HEK293T (cell line): ENCODE measurements at regions not wholly inside any gene's neighbourhood (a gene's known extent, or its start where the extent isn't known, plus 50 kb on each side); places are given as distances from the start of the nearest gene placed in this dataset.
"Not testable (repeated sequence)": the region's sequence is repeated elsewhere in the genome, so short reads cannot be mapped to it uniquely, and the experiment has no call there.

ENCODE experiments used
- CTCF ChIA-PET: fragments of 350-600 bp; formaldehyde crosslinking; extraction: SDS; loops from one replicate; lab custom pipeline; 2021; ENCODE audit warnings: antibody characterized with exemption, inconsistent platforms; lab: Yijun Ruan, JAX
- POLR2A ChIA-PET: fragments of 350-600 bp; formaldehyde crosslinking; extraction: SDS; loops from one replicate; lab custom pipeline; 2020; ENCODE audit warnings: antibody characterized with exemption, inconsistent platforms; lab: Yijun Ruan, JAX
- DNase-seq: peaks from one replicate; pipeline ENCODE4 v3.0.0; 2012; ENCODE audit warnings: mixed read lengths; ENCODE audit errors: extremely low spot score
- ARNT ChIP-seq: fragments of 450-650 bp; IDR thresholded peaks from 2 replicates; pipeline ENCODE4 v1.6.1; 2017; ENCODE audit warnings: mild to moderate bottlenecking
- BHLHE40 ChIP-seq: fragments of 450-650 bp; IDR thresholded peaks from 2 replicates; pipeline ENCODE4 v1.6.1; 2016; ENCODE audit warnings: mild to moderate bottlenecking, moderate library complexity, borderline replicate concordance
- CTBP1 ChIP-seq: fragments of 450-650 bp; IDR thresholded peaks from 2 replicates; pipeline ENCODE4 v1.6.1; 2016; ENCODE audit warnings: borderline replicate concordance
- ELF4 ChIP-seq: fragments of 450-650 bp; IDR thresholded peaks from 2 replicates; pipeline ENCODE4 v1.6.1; 2017; ENCODE audit warnings: antibody characterized with exemption
- FOXA1 ChIP-seq: fragments of 450-650 bp; IDR thresholded peaks from 2 replicates; pipeline ENCODE4 v1.6.1; 2016; ENCODE audit warnings: mild to moderate bottlenecking
- FOXK2 ChIP-seq: fragments of 450-650 bp; IDR thresholded peaks from 2 replicates; pipeline ENCODE4 v1.6.1; 2016; ENCODE audit warnings: mild to moderate bottlenecking
- FOXM1 ChIP-seq: fragments of 450-650 bp; IDR thresholded peaks from 2 replicates; pipeline ENCODE4 v1.6.1; 2017; ENCODE audit warnings: mild to moderate bottlenecking, borderline replicate concordance
- HDGF ChIP-seq: fragments of 450-650 bp; IDR thresholded peaks from 2 replicates; pipeline ENCODE4 v1.6.1; 2017; ENCODE audit warnings: antibody characterized with exemption, borderline replicate concordance
- L3MBTL2 ChIP-seq: fragments of 450-650 bp; conservative IDR thresholded peaks from 2 replicates; pipeline ENCODE4 v1.6.1; 2016; ENCODE audit warnings: mild to moderate bottlenecking
- LEF1 ChIP-seq: fragments of 450-650 bp; IDR thresholded peaks from 2 replicates; pipeline ENCODE4 v1.6.1; 2017; ENCODE audit warnings: mild to moderate bottlenecking, borderline replicate concordance
- NFRKB ChIP-seq: fragments of 450-650 bp; IDR thresholded peaks from 2 replicates; pipeline ENCODE4 v1.6.1; 2016; ENCODE audit warnings: mild to moderate bottlenecking, moderate library complexity
- SP1 ChIP-seq: fragments of 450-650 bp; IDR thresholded peaks from 2 replicates; pipeline ENCODE4 v1.6.1; 2017
- SUZ12 ChIP-seq: fragments of 450-650 bp; IDR thresholded peaks from 2 replicates; pipeline ENCODE4 v1.6.1; 2016; ENCODE audit warnings: mild to moderate bottlenecking
- TARDBP ChIP-seq: fragments of 450-650 bp; IDR thresholded peaks from 2 replicates; pipeline ENCODE4 v1.6.1; 2016
- ZNF384 ChIP-seq: fragments of 450-650 bp; IDR thresholded peaks from 2 replicates; pipeline ENCODE4 v1.6.1; 2016
- TF ChIP-seq, protein P1 (sequence below): fragments of 450-650 bp; IDR thresholded peaks from 2 replicates; pipeline ENCODE4 v1.6.1; 2016

- ChIA-PET CTCF (no interaction called here), POLR2A (no interaction called here)
- no peak for DNase-seq
- TF ChIP-seq LEF1 (no peak), SP1 (no peak)
Measured at GRCh38 chr2:7161501-7161900, 244.3 kb downstream of the RNF144A start.

GRCh38 chr2:7165736-7166135 lies 248.5 kb downstream of the RNF144A start:
- DNase-seq, result no peak
- TF ChIP-seq ZNF384 (no peak), BHLHE40 (no peak), ARNT (no peak), L3MBTL2 (no peak), SP1 (no peak), FOXA1 (no peak), ELF4 (no peak), HDGF (no peak), FOXM1 (no peak), TARDBP (no peak), CTBP1 (no peak)
- TF ChIP-seq, protein P1, sequence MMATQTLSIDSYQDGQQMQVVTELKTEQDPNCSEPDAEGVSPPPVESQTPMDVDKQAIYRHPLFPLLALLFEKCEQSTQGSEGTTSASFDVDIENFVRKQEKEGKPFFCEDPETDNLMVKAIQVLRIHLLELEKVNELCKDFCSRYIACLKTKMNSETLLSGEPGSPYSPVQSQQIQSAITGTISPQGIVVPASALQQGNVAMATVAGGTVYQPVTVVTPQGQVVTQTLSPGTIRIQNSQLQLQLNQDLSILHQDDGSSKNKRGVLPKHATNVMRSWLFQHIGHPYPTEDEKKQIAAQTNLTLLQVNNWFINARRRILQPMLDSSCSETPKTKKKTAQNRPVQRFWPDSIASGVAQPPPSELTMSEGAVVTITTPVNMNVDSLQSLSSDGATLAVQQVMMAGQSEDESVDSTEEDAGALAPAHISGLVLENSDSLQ, result no peak
- POLR2A ChIA-PET, result no interaction called here
- CTCF ChIA-PET, result no interaction called here

DNA sequence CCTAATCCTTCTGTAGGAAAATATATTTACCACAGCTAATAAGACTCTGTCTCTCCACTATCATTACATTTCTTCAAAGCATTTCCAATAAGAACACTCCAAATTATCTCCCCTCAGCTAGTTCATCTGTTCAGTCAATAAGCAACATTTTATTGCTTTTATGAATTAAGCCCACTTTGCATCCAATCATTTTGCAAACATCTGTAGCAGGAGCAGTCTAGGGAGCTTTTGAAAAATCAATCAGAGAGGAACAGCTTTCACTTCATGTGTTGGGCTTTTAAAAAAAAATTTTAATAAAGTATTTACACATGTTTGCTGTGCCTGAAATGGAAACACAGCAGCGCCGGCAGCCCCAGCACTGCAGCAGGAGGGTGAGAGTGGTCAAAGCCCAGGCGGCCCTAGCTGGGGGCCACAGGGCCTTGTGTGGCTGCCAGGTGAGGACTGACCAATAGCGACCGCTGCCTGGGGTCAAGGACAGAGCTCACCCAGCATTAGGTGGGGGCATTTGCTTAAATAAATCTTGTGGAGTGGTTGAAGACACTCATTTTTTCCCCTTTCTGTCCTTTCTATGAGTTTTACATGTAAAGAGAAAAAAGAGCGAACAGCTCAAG lies 250.7 kb downstream of the RNF144A start:
- DNase-seq, result no peak
- POLR2A ChIA-PET, result no interaction called here
- TF ChIP-seq ARNT, result no peak
- TF ChIP-seq LEF1, result no peak
- TF ChIP-seq, protein P1, result no peak
- TF ChIP-seq L3MBTL2, result no peak
- TF ChIP-seq BHLHE40, result no peak
- CTCF ChIA-PET, result no interaction called here

DNA sequence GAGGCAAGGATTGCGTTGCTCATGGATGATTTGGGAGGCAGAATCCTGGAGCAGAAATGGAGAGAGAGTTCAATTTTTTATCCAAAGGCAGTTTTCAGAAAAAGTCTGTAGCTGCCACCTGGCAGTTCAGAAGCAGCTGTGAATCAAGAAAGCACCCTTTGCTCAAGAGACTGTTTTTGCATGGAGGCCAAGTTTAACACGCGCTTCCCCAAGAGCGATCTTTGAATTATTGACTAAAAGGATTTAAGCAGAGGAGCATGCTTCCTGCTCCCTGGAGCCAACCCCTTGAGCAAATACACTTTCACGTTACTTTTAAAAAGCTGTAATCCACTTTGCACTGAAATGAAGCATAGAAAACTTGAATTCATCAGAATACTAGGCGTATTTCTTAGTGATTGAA lies 252.4 kb downstream of the RNF144A start:
- TF ChIP-seq TARDBP (no peak), ZNF384 (no peak), FOXA1 (no peak), BHLHE40 (no peak), ELF4 (no peak), LEF1 (no peak), ARNT (no peak), FOXM1 (no peak), FOXK2 (no peak), L3MBTL2 (no peak), CTBP1 (no peak), SP1 (no peak), SUZ12 (no peak)
- TF ChIP-seq, protein P1, result no peak
- DNase-seq, result no peak
- POLR2A ChIA-PET, result no interaction called here
- CTCF ChIA-PET, result no interaction called here

GRCh38 chr2:7178996-7179395 lies 261.8 kb downstream of the RNF144A start:
- DNase-seq, POLR2A ChIA-PET, CTCF ChIA-PET: not testable (repeated sequence)

DNA sequence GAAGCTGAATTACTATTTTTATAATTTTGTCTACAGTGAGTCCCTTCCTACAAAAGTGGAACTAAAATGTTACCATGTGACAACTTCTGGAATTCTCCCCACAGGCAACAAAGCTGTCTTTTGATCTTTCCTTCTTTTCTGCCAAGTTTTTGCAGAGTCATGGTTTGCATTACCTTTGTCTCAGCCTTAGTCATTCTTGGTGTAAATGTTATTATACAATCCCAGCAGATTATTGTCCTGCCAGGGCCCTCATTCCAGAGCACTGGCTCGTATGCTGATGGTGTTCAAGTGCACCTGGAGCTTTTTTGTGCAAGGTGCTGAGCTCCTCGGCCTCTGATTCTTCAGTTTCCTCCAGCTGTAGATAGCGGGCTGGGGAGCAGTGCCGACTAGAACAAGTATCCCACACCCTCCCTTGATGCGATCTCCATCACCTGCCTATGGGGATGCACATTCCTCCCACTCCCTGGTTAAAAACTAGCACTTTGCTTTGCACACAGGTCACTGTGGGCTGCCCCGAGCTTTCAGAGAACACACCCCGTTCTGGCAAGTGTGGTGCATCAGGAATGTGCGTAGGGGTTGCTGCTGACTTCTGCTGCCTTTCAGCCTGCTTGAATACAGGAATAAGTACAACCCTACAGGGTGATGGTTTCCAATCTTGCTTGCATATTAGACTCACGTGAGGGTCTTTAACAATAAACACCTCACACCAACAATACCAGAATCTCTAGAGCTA lies 263.6 kb downstream of the RNF144A start:
- no peak for DNase-seq
- ChIA-PET CTCF (no interaction called here), POLR2A (no interaction called here)
- TF ChIP-seq CTBP1 (no peak), BHLHE40 (no peak), SP1 (no peak), ZNF384 (no peak), ELF4 (no peak), TARDBP (no peak), NFRKB (no peak), LEF1 (no peak), ARNT (no peak)
- TF ChIP-seq, protein P1, result no peak

DNA sequence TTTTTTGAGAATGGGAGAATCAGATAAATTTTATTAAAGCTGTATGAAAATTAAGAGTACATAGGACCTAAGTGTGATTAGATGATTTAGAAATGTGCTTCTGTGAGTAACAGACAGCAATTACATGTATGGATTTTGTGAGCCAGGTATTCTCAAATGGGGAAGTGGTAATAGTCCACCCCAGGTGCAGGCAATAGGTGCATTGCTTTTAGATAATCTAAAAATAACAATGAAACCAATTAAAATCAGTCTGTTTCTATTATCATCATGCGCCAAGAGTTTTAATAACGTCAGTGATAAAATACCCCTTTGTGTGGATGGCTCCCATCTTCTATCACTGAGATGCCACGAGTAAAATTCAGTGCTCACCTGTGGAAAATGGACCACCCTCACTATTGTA lies 265.3 kb downstream of the RNF144A start:
- CTCF ChIA-PET, result no interaction called here
- no peak for DNase-seq
- POLR2A ChIA-PET, result no interaction called here
- no peak for TF ChIP-seq TARDBP
- TF ChIP-seq CTBP1, result no peak
- no peak for TF ChIP-seq HDGF
- no peak for TF ChIP-seq BHLHE40
- no peak for TF ChIP-seq L3MBTL2
- TF ChIP-seq ARNT, result no peak
- TF ChIP-seq NFRKB, result no peak
- TF ChIP-seq, protein P1, result no peak
- no peak for TF ChIP-seq FOXA1
- TF ChIP-seq ELF4, result no peak
- no peak for TF ChIP-seq SP1
- TF ChIP-seq FOXM1, result no peak
